ENCODE measurements at regions not wholly inside any gene's neighbourhood (a gene's known extent, or its start where the extent isn't known, plus 50 kb on each side); places are given as distances from the start of the nearest gene placed in this dataset.

DNA sequence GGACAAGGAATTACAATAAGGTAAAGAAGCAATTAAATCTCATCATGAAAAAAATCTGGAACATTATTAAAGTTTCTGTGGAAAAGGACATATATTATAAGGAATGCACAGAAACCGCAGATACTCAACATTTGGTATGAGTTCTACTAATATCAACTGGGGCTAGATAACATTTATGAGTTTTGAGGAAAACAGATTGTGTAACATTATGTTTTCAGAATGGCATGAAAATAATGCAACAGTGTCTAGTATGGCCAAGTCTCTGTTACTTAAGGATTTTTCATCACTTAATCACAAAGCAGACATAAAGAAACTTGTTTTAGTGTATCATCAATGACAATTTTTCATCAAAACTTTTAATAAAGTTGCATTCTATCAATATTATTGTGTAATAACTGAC lies 785.0 kb downstream of the GLUD2 start:
- peak; percentile 12 for DNase-seq (ENCODE audit: low read depth)
- Histone ChIP-seq H3K4me3 (ENCODE audit: low read depth, low read length) (no peak overlapping the region), H3K36me3 (ENCODE audit: control insufficient read depth, insufficient read depth, low read length) (no peaks in the 10 kb centered on the region), H3K27me3 (ENCODE audit: control insufficient read depth, insufficient read depth, low read length) (no peaks in the 10 kb centered on the region)
- no peak for TF ChIP-seq CTCF (IDR thresholded peaks at IDR 0.05; ENCODE audit: insufficient read depth, low read depth, low read length)
- POLR2A ChIA-PET, result no interaction called here
- CTCF ChIA-PET, result interaction anchor here (0.6 kb wide), 2 partner anchors 122 to 243 kb away, joined by 3 to 4 read pairs; no protein-coding TSS in a partner anchor

- no peak for TF ChIP-seq CTCF (IDR thresholded peaks at IDR 0.05; ENCODE audit: insufficient read depth, low read depth, low read length)
- H3K27me3 ChIP-seq (ENCODE audit: control insufficient read depth, insufficient read depth, low read length), result no peaks in the 10 kb centered on the region
- DNase-seq (ENCODE audit: low read depth), result no peak
- H3K4me3 ChIP-seq (ENCODE audit: low read depth, low read length), result no peak overlapping the region
- no peaks in the 10 kb centered on the region for H3K36me3 ChIP-seq (ENCODE audit: control insufficient read depth, insufficient read depth, low read length)
- ChIA-PET CTCF (no interaction called here), POLR2A (no interaction called here)
These were observed 788.6 kb downstream of the GLUD2 start for GRCh38 chrX:121836000-121836399.

DNA sequence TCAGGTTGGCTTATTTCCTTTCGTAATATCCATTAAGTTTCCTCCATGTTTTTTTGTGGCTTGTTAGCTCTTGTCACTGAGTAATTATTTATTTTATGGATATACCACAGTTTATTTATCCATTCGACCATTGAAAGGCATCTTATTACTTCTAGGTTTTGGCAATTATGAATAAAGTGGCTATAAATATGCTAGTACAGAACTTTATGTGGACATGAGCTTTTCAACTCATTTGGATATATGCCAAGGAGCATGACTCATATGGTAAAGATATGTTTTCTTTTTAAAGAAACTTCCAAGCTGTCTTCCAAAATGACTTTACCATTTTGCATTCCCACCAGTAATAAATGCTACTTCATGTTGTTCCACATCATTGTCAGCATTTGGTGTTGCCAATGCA lies 803.6 kb downstream of the GLUD2 start:
- ChIA-PET POLR2A (no interaction called here), CTCF (no interaction called here)
- no peak for DNase-seq (ENCODE audit: low read depth)
- no peak for TF ChIP-seq CTCF (IDR thresholded peaks at IDR 0.05; ENCODE audit: insufficient read depth, low read depth, low read length)
- no peaks in the 10 kb centered on the region for H3K36me3 ChIP-seq (ENCODE audit: control insufficient read depth, insufficient read depth, low read length)
- H3K4me3 ChIP-seq (ENCODE audit: low read depth, low read length), result no peak overlapping the region
- H3K27me3 ChIP-seq (ENCODE audit: control insufficient read depth, insufficient read depth, low read length), result no peaks in the 10 kb centered on the region; the same call in 1 of the 2 replicates

DNA sequence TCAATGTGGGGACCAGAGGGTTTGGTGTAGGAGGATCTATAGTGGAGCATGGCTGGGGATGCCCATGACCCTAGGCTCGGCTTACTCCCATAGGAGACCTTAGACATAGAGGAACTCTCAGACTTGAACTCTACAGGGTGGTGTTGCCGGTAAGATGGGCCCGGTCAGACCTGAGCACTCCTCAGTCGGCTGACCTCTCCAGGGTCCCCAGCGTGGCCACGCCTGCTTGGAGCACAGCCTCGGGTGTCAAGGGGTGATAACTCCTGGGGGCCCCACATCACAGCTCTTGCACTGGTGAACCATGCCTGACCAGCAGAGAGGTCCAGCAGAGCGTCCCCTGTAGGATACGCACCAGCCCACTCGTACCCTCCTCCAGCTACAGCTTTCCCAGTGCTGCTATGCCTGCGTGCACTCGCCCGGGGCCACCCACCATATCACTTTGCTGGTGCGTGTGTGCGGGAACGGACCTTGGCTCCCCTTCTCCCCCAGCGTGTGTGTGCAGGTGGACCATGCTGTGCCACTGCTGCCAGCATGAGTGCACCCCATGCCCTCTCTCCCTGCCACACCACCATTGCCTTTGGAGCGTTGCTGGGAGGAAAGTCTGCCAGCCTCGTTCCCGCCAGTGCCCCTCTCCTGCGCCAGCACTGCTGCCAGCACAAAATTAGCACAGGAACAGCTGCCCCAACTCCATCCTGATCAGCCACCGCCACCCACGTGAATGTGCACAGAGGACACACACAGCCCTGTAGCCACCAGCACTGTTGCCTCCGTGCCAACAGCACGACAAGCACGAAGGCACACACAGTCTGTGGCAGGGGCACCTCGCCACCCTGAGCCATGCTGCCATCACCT lies 806.6 kb downstream of the GLUD2 start:
- ChIA-PET CTCF (no interaction called here), POLR2A (no interaction called here)
- Histone ChIP-seq H3K4me3 (ENCODE audit: low read depth, low read length) (no peak overlapping the region), H3K36me3 (ENCODE audit: control insufficient read depth, insufficient read depth, low read length) (no peaks in the 10 kb centered on the region), H3K27me3 (ENCODE audit: control insufficient read depth, insufficient read depth, low read length) (no peaks in the 10 kb centered on the region)
- no peak for DNase-seq (ENCODE audit: low read depth)
- no peak for TF ChIP-seq CTCF (IDR thresholded peaks at IDR 0.05; ENCODE audit: insufficient read depth, low read depth, low read length)

GRCh38 chrX:121854614-121854911 lies 807.2 kb downstream of the GLUD2 start:
- POLR2A ChIA-PET, result no interaction called here
- CTCF ChIA-PET, result no interaction called here

More at GRCh38 chrX:121854614-121854911, 807.2 kb downstream of the GLUD2 start:
- DNase-seq (ENCODE audit: low read depth), result no peak
- TF ChIP-seq CTCF (IDR thresholded peaks at IDR 0.05; ENCODE audit: insufficient read depth, low read depth, low read length), result no peak
- Histone ChIP-seq H3K27me3 (ENCODE audit: control insufficient read depth, insufficient read depth, low read length) (no peaks in the 10 kb centered on the region), H3K4me3 (ENCODE audit: low read depth, low read length) (no peak overlapping the region), H3K36me3 (ENCODE audit: control insufficient read depth, insufficient read depth, low read length) (no peaks in the 10 kb centered on the region)
